KOPT-K1 (cell line): ENCODE measurements at regions not wholly inside any gene's neighbourhood (a gene's known extent, or its start where the extent isn't known, plus 50 kb on each side); places are given as distances from the start of the nearest gene placed in this dataset.

Experiments
- H3K27ac ChIP-seq: fragments of 200-600 bp; sonication (generic); 2 replicates; pipeline ENCODE4 v1.5.1; 2016; ENCODE audit warnings: antibody characterized with exemption, mild to moderate bottlenecking, low read depth, low read length; ENCODE audit not compliant: poor library complexity, severe bottlenecking
- H3K36me3 ChIP-seq: fragments of 200-600 bp; sonication (generic); 2 replicates; pipeline ENCODE4 v1.5.1; 2017; ENCODE audit warnings: antibody characterized with exemption, mild to moderate bottlenecking, low read length, moderate library complexity; ENCODE audit not compliant: insufficient read depth
- H3K9me3 ChIP-seq: fragments of 200-600 bp; sonication (generic); 2 replicates; pipeline ENCODE4 v1.5.1; 2017; ENCODE audit warnings: antibody characterized with exemption, low read length, mild to moderate bottlenecking; ENCODE audit not compliant: insufficient read depth, poor library complexity, severe bottlenecking

DNA sequence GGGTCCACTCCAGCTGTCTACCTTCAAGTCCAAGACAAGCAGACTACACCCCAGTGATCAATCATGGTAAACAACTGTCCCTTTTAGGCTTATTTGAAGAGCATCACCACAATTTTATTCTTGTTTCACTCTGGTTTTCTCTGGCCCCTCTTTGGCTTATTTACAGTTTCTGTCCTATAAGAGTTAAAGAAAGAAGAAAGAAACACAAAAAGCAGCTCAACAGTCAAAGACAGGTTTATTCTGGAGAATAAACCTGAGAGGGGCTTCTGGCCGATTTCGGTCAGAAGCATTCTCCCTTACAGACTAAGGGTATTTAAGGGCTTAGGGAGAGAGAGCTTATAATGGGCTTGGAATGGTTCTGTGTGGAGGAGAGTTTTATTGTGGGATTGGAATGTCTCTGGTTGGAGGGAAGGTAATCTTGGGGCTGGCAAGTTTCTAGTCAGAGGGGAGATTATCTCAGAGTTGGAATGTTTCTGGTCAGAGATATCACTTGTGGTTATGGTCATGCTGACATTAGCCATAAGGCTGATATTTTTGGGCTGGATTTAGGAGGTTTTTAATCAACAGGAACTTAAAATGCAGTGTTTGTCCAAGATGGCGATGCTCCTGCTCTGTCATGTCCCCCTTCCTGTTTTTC is 161.0 kb downstream of the URB2 start:
- H3K27ac ChIP-seq: no peak overlapping the region
- no peaks in the 10 kb centered on the region for H3K36me3 ChIP-seq
- no peaks in the 10 kb centered on the region for H3K9me3 ChIP-seq

DNA sequence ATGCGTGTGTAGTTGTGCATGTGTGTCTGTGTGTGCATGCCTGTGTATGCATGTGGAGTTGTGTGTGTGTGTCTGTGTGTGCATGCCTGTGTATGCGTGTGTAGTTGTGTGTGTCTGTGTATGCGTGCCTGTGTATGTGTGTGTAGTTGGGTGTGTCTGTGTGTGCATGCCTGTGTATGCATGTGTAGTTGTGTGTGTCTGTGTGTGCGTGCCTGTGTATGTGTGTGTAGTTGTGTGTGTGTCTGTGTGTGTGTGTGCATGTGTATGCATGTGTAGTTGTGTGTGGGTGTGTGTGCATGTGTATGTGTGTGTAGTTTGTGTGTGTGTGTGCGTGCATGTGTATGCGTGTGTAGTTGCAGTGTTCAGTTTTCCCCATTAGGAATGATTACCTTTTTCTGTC is 162.0 kb downstream of the URB2 start:
- H3K36me3 ChIP-seq: no peaks in the 10 kb centered on the region
- H3K27ac ChIP-seq: no peak overlapping the region
- H3K9me3 ChIP-seq: no peaks in the 10 kb centered on the region

DNA sequence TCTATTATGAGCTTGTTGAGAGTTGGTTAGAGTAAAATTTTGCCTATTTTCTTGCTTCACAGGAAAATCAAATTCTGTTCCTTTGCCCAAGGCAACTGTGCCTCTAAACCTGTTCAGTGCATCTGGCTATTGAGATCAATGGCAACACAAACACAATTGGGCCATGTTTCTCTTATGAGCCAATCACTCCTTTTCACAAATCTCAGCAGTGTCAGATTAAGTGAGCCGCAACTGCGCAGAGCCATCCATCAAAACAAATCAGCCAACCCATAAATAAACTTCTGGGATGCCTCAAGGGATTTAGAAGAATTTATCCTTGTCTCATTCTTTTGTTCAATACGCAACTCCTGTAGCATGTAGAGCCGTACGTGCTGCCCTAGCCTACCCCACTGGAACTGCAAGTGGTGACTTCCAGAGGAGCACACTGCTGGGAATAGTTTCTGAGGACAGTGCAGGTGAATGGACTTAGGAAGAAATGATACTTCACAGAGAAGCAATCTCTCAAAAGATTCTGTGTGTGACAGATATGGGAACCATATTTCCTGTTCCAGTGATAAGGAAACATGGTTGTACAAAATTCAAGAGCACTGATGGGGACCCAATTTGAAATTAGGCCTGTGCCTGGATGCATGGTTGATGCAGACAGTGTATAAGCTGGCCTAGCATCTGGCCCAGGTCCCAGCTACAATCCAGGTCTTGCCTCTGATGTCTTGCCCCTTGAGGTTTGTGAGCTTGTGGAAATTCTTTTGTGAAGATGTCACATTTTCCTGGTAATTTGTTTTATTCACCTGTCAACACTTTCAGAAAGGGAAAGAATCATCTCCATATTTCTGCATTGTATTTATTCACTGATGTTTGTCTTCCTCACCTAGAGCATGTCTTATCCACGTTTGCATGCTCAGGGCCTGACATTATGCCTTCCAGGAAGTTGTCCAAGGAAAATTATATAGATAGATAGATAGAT is 166.2 kb downstream of the URB2 start:
- Histone ChIP-seq H3K36me3 (no peaks in the 10 kb centered on the region), H3K27ac (no peak overlapping the region), H3K9me3 (no peaks in the 10 kb centered on the region)

DNA sequence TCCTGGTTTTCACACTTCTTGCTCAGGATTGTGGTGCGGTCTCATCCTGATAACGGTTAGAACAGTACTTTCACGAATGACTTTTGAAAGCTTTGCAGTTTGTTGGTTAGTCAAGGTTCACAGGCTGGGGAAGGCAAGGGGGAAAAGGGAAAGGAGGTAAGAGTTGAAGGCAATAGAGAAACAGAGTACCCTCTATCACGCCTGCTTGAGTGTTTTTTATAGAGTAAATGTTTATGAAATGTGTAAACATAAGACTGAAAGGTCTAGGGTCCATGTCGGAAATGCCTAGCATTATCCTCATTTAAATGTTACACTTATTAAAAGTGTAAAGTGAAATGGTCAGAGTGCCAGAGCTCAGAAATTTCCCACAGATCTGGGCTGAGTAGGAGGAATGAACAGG is 167.4 kb downstream of the URB2 start:
- no peak overlapping the region for H3K27ac ChIP-seq
- H3K36me3 ChIP-seq: no peaks in the 10 kb centered on the region
- H3K9me3 ChIP-seq: no peaks in the 10 kb centered on the region

DNA sequence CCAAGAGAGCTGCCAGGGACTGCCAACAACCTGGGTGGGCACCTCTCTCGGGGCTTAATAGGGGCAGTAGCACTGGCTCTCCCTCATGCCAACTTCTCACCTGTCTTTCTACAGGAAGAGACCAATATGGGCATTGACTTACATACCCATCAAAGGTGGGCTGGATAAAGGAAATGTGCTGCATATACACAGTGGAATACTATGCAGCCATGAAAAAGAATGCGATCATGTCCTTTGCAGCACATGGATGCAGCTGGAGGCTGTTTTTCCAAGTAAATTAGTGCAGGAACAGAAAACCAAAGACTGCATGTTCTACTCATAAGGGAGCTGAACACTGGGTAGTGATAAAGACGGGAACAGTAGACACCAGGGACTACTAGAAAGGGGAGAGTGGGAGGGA is 172.5 kb downstream of the URB2 start:
- H3K9me3 ChIP-seq: no peaks in the 10 kb centered on the region
- H3K36me3 ChIP-seq: no peaks in the 10 kb centered on the region
- no peak overlapping the region for H3K27ac ChIP-seq

DNA sequence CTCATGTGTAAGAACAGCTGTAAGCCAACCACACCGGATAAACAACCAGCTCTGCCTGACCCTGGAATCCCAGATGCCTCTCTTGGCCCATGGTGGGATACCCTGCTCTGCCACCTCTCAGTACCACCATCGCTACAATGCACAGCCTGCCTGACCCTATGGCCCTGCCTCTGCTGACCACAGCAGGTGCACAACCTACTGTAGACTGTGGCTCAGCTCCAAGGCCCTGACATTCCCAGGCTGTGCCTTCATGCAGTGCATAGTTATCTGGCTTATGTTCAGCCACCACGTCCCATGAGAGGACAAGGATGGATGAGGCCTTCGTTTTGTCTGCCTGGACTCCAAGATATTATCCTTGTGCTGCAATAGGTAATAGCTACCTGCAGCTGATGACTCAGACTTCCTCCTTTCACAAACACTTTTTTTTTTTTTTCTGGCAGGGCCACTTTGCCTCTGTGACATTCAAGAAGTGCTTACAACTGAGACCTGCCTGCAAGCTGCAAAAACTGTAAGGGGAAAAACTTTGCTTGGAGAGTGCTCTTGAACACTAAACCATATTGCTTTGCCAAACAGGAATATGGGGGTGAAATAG is 177.7 kb downstream of the URB2 start:
- H3K36me3 ChIP-seq: no peaks in the 10 kb centered on the region
- no peak overlapping the region for H3K27ac ChIP-seq
- peaks cover 17% of the 10 kb centered on the region for H3K9me3 ChIP-seq

DNA sequence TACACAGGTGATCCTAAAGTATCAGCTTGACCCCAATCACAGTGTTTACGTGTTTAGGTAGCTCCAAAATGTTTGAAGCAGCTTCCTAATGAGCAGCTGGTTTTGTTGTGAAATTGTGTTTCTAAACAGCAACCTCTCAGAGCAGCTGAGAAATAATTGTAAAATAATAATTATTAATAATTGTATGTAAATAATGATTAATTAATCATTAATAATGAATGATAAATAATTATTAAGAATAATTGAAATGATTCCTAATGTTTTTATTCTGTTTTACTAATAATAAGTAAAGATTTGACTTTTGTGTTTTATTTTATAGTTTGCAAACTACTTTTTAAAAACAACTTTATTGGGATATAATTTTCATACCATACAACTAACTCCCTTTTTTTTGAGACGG is 182.2 kb downstream of the URB2 start:
- Histone ChIP-seq H3K9me3 (peaks cover 41% of the 10 kb centered on the region), H3K36me3 (no peaks in the 10 kb centered on the region), H3K27ac (no peak overlapping the region)

DNA sequence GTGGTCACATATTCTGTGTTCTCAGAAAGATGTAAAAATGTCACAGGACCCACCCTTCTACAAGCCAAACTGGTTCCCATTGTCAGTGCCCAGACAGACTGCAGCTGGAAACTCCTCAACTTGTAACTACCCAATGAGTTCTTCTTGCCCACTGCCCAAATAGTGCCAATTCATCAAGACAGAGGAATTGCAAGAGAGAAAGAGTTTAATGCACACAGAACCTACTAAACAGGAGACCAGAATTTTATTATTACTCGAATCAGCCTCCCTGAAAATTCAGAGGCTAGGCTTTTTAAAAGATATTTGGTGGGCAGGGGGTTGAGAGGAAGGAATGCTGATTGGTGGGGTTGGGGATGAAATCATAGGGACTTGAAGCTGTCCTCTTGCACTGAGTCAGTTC is 184.1 kb downstream of the URB2 start:
- peaks cover 28% of the 10 kb centered on the region for H3K9me3 ChIP-seq
- H3K36me3 ChIP-seq: no peaks in the 10 kb centered on the region

DNA sequence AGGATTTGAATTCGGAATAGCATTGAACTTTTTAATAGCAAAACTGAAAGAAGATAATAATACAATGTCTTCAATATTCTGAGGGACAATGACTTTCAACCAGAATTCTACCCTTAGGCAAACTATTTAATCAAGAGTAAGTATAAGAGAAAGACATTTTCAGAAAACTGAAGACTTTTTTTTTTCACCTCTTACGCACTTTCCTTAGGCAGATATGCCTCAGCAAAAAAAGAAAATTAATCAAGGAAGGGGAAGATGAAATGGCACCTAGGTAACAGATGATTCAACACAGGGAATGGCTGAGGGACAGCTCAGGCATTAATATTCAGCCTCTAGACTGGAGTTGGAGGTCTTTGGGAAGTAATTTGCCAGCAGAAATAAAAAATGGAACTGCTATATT is 184.9 kb downstream of the URB2 start:
- H3K36me3 ChIP-seq: no peaks in the 10 kb centered on the region
- H3K9me3 ChIP-seq: peaks cover 24% of the 10 kb centered on the region
- no peak overlapping the region for H3K27ac ChIP-seq

More for the DNA sequence above, 184.1 kb downstream of the URB2 start:
- no peak overlapping the region for H3K27ac ChIP-seq

DNA sequence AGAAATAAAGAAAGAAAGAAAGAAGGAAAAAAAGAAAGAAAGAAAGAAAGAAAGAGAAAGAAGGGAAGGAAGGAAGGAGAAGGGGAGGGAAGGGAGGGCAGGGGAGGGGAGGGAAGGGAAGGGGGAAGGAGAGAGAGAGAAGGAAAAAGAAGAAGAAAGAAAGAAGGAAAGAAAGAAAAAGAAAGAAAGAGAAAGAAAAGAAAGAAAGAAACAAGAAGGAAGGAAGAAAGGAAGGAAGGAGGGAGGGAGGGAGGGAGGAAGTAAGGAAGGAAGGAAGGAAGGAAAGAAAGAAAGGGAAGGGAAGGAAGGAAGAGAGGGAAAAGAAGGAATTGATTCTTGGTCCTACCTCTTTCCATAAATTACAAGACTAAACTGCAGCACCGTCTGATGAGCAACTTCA is 186.1 kb downstream of the URB2 start:
- Histone ChIP-seq H3K9me3 (peaks cover 24% of the 10 kb centered on the region), H3K36me3 (no peaks in the 10 kb centered on the region)

DNA sequence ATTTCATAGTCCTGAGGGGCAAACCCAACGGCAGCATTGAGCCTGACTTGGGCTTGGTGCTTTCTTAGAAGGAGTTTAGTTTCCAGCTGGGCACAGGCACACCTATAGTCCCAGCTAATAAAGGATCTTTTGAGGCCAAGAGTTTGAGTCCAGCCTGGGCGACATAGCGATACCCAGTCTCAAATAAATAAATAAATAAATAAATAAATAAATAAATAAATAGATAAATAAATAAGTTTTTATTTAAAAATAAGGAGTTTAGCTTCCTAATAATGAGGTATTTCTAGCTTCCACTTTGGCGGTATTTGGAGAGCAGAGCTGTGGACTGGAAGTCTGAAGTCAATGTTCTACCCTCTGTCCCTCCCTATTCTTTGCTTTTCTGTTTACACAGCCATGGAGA is 186.6 kb downstream of the URB2 start:
- Histone ChIP-seq H3K9me3 (peaks cover 24% of the 10 kb centered on the region), H3K36me3 (no peaks in the 10 kb centered on the region), H3K27ac (no peak overlapping the region)

More for the DNA sequence above, 186.1 kb downstream of the URB2 start:
- no peak overlapping the region for H3K27ac ChIP-seq

DNA sequence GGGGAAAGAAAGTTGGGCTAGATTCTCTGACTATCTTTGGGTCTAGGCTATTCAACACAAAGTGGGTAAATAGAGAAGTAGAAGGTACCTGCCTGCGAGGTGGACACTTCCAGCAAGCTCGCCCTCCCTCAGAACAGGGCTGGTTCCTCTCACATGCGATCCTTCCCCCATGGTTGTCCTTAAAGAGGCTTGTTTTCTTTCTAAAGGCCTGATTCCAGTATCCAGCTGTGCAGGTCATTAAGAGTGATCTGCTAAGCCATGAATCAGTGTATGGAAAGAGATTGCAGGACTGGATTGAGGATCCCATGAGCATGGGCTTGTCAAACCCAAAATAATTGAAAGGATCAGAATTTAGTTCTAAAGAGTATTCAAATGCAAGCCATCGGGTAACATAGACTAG is 189.0 kb downstream of the URB2 start:
- Histone ChIP-seq H3K36me3 (no peaks in the 10 kb centered on the region), H3K9me3 (peaks cover 25% of the 10 kb centered on the region), H3K27ac (no peak overlapping the region)

DNA sequence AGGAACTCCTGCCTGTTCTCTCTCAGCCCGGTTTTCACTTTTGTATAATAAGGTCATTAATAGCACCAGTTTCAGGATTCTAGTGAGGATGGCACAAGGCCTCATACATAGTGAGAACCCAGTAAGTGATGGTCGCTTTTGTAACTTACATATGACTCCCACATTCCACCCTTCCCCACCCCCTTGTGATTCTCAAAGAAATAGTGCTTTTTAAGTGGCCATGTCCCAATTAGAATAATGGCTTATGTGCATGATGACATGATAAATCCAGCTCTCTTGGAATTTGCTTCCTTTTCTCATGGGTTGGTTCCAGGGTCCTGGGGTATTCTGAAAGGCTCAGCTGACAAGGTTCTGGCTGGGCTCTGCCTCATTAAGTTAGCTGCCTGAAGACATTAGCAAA is 189.9 kb downstream of the URB2 start:
- H3K36me3 ChIP-seq: no peaks in the 10 kb centered on the region
- peaks cover 16% of the 10 kb centered on the region for H3K9me3 ChIP-seq
- H3K27ac ChIP-seq: no peak overlapping the region

DNA sequence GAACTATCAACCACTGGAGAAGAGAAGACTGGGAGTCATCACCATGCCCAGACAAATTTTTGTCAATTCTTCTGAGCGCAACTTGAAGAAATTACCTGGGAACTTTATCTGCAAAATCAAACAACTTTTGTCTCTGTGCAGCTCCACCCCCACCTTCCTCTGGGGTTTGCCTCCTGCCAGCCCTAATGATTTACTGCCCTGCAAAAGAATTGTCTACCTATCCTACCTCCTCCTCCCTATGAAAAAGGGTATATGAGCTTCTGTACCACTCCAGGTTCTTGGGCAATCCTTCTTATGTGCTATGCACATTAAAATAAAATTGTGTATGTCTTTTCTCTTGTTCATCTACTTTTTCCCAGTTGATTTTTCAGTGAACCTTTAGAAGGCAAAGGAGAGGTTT is 191.9 kb downstream of the URB2 start:
- Histone ChIP-seq H3K9me3 (peaks cover 14% of the 10 kb centered on the region), H3K36me3 (no peaks in the 10 kb centered on the region), H3K27ac (no peak overlapping the region)

DNA sequence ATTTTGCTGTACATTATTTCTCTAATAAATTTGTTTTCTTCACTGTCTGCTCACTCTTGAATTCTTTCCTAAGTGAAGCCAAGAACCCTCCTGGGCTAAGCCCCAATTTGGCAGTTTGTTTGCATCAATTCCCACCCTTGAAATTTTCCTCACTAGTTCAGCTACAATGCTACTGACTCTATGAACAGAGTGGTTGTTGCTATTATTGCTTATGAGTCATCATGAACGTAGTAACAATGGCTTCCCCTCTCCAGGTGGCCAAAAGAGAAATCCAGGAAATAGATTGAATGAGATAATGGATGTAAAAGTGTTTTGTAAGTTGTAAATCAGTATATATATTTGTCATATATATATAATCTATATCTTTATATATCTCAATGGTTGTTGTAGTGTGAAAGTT is 193.0 kb downstream of the URB2 start:
- Histone ChIP-seq H3K36me3 (no peaks in the 10 kb centered on the region), H3K27ac (no peak overlapping the region), H3K9me3 (peaks cover 14% of the 10 kb centered on the region)
